ENCODE measurements at regions not wholly inside any gene's neighbourhood (a gene's known extent, or its start where the extent isn't known, plus 50 kb on each side); places are given as distances from the start of the nearest gene placed in this dataset.

DNA sequence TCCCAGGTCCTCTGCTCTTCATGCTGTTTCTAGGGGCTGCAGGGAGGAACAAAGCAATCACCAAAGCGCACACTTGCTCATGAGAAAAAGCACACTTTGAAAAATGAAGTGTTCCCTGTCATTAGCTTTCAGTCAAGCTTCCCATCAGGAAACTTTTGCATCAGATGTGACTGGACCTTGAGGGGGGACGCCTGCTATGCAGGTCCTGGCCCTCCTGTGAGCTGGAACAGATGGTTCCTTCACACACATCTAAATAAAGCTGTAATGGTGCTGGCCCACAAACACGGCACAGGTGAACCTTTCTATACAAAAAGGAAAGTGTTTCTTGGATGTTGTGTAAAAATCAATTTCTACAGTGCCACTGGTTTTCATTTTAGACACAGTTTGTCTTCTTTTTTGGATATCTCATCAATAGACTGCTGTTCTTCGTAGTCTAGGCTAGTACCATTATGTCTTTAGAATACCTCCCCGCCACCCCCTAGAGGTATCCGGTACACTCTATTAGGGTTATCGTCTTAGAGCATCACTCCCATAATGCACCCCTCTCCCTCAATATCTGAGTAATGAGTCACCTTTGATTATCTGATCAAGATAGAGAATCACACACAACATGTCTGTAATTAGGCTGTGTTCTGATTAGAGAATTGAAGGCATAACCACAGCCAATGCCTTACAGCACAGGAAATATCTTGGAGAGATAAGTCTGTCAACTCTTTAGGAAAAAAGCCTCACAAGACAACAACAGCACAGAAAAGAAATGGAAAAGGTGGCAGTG is 266.3 kb downstream of the TLR4 start:
- TF ChIP-seq CTCF (IDR thresholded peaks at IDR 0.05): no peak
- no peak for TF ChIP-seq EZH2phosphoT487 (IDR thresholded peaks at IDR 0.05)
- TF ChIP-seq EZH2 (IDR thresholded peaks at IDR 0.05): no peak
